Memory B cell (primary cell): ENCODE measurements at regions not wholly inside any gene's neighbourhood (a gene's known extent, or its start where the extent isn't known, plus 50 kb on each side); places are given as distances from the start of the nearest gene placed in this dataset.
"Not testable (repeated sequence)": the region's sequence is repeated elsewhere in the genome, so short reads cannot be mapped to it uniquely, and the experiment has no call there.

ENCODE experiments used
- ATAC-seq: fragments of 150-1000 bp; cut with Tn5 transposase; 2 replicates; pipeline ENCODE4 v1.10.0; 2021; ENCODE audit warnings: low read depth, mild to moderate bottlenecking, moderate library complexity
- DNase-seq, 2 donors: peaks; one replicate each; pipeline ENCODE4 v3.0.0; 2022; ENCODE audit warnings: low spot score in 2 of 2
- H3K27ac Mint-ChIP-seq: one replicate; pipeline ENCODE4 v1.8.0; 2022; ENCODE audit warnings: mild to moderate bottlenecking, moderate library complexity, mixed read lengths
- H3K27me3 Mint-ChIP-seq: one replicate; pipeline ENCODE4 v1.8.0; 2022; ENCODE audit warnings: mixed read lengths
- H3K36me3 Mint-ChIP-seq: one replicate; pipeline ENCODE4 v1.8.0; 2022; ENCODE audit warnings: mild to moderate bottlenecking, mixed read lengths
- H3K4me1 Mint-ChIP-seq: one replicate; pipeline ENCODE4 v1.8.0; 2022; ENCODE audit warnings: mixed read lengths
- H3K4me3 Mint-ChIP-seq: one replicate; pipeline ENCODE4 v1.8.0; 2022; ENCODE audit warnings: mild to moderate bottlenecking, moderate library complexity, mixed read lengths
- H3K9me3 Mint-ChIP-seq: one replicate; pipeline ENCODE4 v1.8.0; 2022; ENCODE audit warnings: mixed read lengths

DNA sequence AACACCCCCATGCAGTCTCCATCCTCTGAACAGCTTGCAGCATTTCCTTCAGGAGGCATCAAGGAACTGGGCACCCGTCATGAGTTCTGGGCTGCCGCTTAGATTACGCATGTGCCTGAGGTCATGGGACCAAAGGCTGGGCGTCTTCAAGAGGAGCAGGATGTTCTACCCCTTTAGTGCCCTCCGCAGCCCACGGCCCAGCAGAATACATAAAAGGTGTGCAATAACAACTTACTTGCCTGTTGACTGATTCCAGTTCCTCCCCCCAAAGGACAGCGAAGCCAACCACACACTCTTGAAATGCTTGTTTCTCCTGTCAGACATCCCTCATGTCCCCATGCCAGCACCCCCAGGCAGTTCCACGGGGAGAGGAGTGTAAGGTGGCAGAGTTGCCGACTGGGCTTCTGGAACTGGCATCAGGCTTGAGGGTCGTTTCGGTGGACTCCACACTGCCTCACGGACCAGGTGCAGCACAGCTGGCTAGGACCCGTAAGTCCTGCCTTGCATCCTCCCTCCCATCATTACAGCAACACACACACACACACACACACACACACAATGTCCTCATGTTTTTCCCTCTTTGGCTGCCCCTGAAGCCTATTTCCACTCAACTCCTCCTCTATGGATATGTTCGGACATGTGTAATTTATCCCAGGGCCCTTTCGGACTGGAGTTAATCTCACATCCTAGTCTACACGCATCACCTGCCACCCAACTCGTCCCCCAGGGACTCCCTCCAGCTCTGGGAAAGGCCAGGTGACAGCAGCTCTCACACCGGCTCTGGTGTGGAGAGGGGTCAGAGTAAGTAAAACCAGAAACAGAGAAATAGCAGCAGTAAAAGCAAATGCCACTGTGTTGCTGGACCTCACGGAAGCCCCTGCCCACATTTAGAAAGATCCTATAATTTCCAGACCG, 200.7 kb downstream of the BCL11A start:
- peak; percentile 47 for ATAC-seq

DNA sequence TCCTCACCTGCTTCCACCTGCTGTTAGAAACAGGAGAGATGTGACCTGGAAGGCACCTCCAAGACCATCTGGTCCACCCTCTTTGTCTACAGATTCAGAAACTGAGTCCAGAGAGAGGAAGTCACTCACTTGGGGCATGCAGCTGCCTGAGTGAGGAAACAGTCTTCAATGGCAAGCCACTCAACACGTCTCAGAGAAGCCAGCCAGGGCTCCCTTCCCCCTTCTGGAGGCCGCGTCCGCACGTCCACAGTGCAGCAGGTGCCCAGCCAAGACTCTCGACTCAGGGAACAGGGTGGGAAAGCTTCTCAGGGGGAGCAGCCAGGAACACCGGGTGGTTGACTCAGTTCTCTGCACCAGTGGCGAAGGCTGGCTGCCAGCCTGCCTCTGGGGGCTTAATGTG, 201.7 kb downstream of the BCL11A start:
- Mint-ChIP-seq H3K27me3 (no peaks in the 10 kb centered on the region), H3K27ac (peak overlapping the region; percentile 99), H3K9me3 (peaks cover 2% of the 10 kb centered on the region), H3K4me3 (peak overlapping the region; percentile 72), H3K36me3 (peaks cover 5% of the 10 kb centered on the region), H3K4me1 (peaks cover 74% of the 10 kb centered on the region)
- DNase-seq (peak; percentile 14 to 31), ATAC-seq (peak; percentile 3)

More for the DNA sequence above, 200.7 kb downstream of the BCL11A start:
- H3K27ac Mint-ChIP-seq = peak overlapping the region; percentile 99
- peaks cover 76% of the 10 kb centered on the region for H3K4me1 Mint-ChIP-seq
- H3K4me3 Mint-ChIP-seq = peak overlapping the region; percentile 72
- DNase-seq = peak; percentile 49 to 50
- peaks cover 2% of the 10 kb centered on the region for H3K9me3 Mint-ChIP-seq
- H3K36me3 Mint-ChIP-seq = peaks cover 5% of the 10 kb centered on the region
- no peaks in the 10 kb centered on the region for H3K27me3 Mint-ChIP-seq

DNA sequence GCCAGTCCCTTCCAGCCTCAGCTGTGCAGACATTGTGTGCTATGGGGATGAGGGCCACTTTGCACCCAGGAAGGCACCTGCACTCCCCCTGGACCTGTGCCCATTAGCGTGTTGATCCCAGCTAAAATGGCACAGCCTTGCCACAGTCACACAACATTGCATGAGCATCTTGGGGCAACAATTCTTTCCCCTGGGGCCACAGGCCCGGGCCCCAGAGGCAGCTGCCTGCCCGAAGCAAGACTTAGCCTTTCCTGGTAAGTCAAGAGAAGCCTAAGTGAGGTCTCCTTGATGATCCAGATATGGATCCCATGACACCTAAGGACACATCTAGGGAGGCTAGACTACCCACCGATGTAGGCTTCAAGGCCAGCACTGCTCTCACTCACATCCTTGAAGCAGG, 202.1 kb downstream of the BCL11A start:
- peak overlapping the region; percentile 99 for H3K27ac Mint-ChIP-seq
- peaks cover 5% of the 10 kb centered on the region for H3K36me3 Mint-ChIP-seq
- DNase-seq (no peak), ATAC-seq (no peak)
- H3K27me3 Mint-ChIP-seq = no peaks in the 10 kb centered on the region
- H3K4me1 Mint-ChIP-seq = peaks cover 71% of the 10 kb centered on the region
- peak overlapping the region; percentile 72 for H3K4me3 Mint-ChIP-seq
- peaks cover 2% of the 10 kb centered on the region for H3K9me3 Mint-ChIP-seq

DNA sequence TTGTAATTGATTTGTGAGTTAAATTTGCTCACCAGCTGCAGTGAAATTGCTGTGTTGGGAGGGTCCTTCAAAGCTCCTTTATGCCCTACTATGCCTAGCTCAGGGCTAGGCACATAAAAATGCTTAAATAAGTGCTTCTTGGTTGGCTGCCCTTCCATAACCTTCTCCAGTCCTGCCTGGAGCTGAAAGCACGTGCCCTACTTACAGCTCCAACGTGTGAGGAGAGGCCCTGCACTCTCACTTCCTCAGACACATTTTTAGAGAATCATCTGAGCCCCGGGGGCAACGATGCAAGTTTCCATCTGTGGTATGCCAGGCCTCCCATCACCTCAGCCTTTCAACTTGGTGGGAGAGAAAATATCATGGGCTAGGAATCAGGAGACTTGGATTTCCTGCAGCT, 202.7 kb downstream of the BCL11A start:
- H3K27ac Mint-ChIP-seq = peak overlapping the region; percentile 99
- no peak overlapping the region for H3K4me3 Mint-ChIP-seq
- H3K9me3 Mint-ChIP-seq = peaks cover 2% of the 10 kb centered on the region
- no peaks in the 10 kb centered on the region for H3K27me3 Mint-ChIP-seq
- ATAC-seq (peak; percentile 29), DNase-seq (peak; percentile 42 to 49)
- H3K36me3 Mint-ChIP-seq = peaks cover 5% of the 10 kb centered on the region
- H3K4me1 Mint-ChIP-seq = peaks cover 65% of the 10 kb centered on the region

DNA sequence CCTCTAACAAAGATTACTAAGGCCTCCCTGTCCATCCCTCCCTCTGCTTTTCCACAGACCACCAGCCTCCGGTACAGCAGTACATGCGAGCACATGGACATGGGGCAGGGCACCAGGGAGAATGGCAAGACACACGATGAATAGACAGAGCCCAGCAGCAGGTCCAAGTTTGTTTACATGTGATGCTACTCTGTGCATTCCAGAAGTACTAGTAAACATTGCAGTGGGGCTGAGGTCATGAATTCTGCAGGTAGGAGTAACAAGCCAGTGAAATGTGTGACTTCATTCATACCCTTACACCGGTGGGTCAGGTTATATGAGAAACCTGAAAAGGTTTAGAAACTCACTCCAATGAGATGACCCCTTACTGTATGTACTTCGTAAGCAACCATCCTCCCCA, 205.7 kb downstream of the BCL11A start:
- Mint-ChIP-seq H3K9me3 (peaks cover 2% of the 10 kb centered on the region), H3K4me3 (no peak overlapping the region), H3K4me1 (peaks cover 51% of the 10 kb centered on the region), H3K36me3 (peaks cover 7% of the 10 kb centered on the region), H3K27ac (peak overlapping the region; percentile 11), H3K27me3 (no peaks in the 10 kb centered on the region)
- ATAC-seq (no peak), DNase-seq (no peak)

DNA sequence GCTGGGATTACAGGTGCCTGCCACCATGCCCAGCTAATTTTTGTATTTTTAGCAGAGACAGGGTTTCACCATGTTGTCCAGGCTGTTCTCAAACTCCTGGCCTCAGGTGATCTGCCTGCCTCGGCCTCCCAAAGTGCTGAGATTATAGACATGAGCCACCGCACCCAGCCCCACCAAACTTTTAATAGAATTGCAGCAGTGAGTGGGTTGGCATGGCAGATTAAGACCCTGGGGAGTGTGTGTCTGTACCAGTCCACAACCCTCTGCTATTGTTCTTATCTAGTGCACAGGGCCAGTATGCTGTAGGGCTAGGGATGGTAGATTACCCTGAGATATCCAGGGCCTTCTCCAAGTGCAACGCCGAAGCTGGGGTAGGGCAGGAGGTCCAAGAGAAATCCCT, 211.0 kb downstream of the BCL11A start:
- peaks cover 26% of the 10 kb centered on the region for H3K4me1 Mint-ChIP-seq
- not testable (repeated sequence) for H3K36me3 Mint-ChIP-seq, H3K4me3 Mint-ChIP-seq, H3K27ac Mint-ChIP-seq, H3K27me3 Mint-ChIP-seq, ATAC-seq, H3K9me3 Mint-ChIP-seq
- peak in 1 of 2 donors; percentile 5 for DNase-seq

DNA sequence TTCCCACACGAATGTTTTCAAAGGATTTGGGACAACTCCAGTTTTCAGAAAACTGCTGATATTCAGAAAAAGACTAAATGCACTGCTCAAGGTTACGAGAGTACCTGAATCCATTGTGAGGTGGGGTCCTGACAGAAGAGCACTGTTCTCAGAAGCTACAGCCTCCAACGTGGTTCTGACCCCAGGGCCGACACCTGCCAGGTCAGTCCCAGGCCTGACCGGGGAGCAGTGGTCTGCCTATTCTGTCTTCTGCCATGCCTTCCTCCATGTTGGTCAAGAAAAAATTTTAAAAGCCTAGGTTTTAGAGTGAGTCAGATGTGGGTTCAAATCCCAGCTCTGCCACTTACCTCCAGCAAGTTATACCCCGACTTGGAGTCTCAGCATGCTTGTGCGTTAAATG, 212.3 kb downstream of the BCL11A start:
- DNase-seq (no peak), ATAC-seq (no peak)
- Mint-ChIP-seq H3K36me3 (peaks cover 8% of the 10 kb centered on the region), H3K27me3 (no peaks in the 10 kb centered on the region), H3K4me1 (peaks cover 35% of the 10 kb centered on the region), H3K9me3 (peaks cover 2% of the 10 kb centered on the region), H3K4me3 (no peak overlapping the region), H3K27ac (no peak overlapping the region)

DNA sequence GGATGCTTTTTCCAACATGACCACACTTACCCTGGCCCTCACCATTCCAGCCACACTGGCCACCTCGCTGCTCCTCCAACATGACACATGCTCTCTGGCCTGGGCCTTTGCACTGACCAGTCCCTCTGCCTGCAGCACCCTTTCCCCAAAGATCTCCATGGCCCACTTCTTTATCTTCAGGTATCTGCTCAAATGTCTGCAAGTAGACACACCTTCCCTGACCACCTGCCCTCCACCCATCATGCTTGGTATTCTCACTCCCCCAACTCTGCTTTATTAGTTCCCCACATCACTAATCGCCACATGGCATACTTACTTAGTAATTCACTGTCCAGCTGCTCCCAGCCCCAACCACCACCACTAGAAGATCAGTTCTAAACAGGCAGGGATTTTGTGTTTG, 214.2 kb downstream of the BCL11A start:
- no peak for ATAC-seq

DNA sequence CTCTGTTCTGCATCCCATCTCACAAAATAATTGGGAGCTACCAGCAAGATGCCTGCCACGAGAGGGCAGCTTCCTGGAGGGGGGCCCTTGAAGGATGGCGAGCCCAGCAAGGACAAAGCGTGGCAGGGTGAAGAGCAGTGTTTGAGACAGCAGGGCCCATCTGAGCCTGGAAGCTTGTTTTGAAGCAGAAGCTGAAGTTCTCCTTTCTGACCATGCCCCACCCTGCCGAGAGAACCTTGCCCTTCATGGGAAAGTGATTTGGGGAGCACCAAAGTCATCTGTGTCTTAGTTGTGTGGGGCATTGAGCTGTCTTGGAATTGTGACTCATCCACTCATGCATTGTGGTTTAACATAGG, 216.3 kb downstream of the BCL11A start:
- Mint-ChIP-seq H3K27me3 (no peaks in the 10 kb centered on the region), H3K27ac (peak overlapping the region; percentile 97), H3K4me3 (peak overlapping the region; percentile 37), H3K9me3 (peaks cover 7% of the 10 kb centered on the region), H3K4me1 (peaks cover 45% of the 10 kb centered on the region), H3K36me3 (peaks cover 8% of the 10 kb centered on the region)
- ATAC-seq (peak; percentile 86), DNase-seq (peak in 1 of 2 donors; percentile 24)

More for the DNA sequence above, 214.2 kb downstream of the BCL11A start:
- H3K36me3 Mint-ChIP-seq = peaks cover 8% of the 10 kb centered on the region
- no peak for DNase-seq
- no peaks in the 10 kb centered on the region for H3K27me3 Mint-ChIP-seq
- no peak overlapping the region for H3K27ac Mint-ChIP-seq
- peaks cover 2% of the 10 kb centered on the region for H3K9me3 Mint-ChIP-seq
- no peak overlapping the region for H3K4me3 Mint-ChIP-seq
- H3K4me1 Mint-ChIP-seq = peaks cover 38% of the 10 kb centered on the region

DNA sequence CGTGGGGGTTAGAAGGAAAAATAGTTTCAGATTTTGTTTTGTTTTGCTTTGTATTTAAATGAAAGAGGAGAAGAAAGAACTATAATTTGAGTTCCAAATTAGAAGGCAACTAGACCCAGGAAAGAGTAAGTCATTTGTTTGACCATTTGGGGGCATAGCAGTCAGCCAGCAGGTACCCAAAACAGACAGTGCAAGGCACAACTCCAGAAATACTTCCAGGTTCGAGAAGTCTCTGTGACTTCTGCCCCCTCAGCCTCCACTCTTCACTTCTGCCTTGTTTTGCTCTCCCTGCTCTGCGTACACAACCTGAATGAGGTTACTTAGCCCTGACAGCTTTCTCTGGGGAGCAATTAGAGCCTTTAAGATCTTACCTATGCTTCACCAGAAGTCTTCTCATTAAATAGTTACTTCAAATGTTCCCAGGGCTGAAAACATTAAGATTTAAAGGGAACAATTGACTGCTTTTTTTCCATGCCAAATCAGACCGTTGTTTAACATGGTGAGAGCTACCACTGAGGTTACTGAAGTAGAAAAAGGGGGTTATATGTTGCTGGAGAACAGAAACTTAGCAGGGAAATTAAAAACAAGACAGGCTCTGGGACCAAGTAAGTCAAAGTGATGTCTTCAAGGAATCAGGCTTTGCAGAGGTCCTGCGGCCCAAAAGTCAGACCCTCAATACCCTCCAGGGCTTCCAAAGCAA, 216.9 kb downstream of the BCL11A start:
- peaks cover 8% of the 10 kb centered on the region for H3K36me3 Mint-ChIP-seq
- H3K4me1 Mint-ChIP-seq = peaks cover 45% of the 10 kb centered on the region
- H3K4me3 Mint-ChIP-seq = peak overlapping the region; percentile 37
- H3K9me3 Mint-ChIP-seq = peaks cover 7% of the 10 kb centered on the region
- H3K27me3 Mint-ChIP-seq = no peaks in the 10 kb centered on the region
- DNase-seq = no peak
- ATAC-seq = peak; percentile 55
- peak overlapping the region; percentile 97 for H3K27ac Mint-ChIP-seq

DNA sequence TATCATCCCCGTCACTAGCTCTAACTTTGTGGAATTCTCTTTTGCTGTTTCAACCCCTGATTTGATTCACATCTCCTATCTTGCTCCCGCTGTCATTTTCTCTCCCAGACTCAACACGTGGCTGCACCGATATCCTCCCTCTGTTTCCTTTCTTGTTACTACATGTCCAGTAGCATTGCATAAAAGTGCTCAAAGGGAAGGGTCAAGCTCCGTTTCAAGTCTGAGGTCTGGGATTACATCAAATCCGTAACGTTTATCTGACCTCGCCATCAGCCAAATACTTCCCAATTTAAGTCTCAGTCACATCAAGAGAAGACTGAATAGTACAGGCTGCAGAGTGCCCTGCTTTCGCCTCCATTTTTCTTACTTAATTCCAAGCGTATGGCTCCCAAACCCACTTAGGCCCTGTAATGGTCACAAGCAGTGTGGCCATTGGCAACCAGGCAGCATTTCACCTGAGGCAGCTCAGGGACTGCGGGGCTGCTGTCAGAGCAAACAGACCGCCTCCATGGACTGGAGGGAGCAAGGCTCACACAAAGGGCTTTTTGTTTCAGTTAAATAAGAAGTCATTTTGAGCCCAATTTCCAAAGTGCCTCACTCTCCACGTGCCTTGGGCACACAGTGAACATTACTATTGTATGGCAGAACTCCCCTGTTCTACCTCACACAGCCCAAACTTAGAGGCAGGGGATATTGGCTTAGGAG, 217.8 kb downstream of the BCL11A start:
- peak overlapping the region; percentile 97 for H3K27ac Mint-ChIP-seq
- H3K4me3 Mint-ChIP-seq = no peak overlapping the region

DNA sequence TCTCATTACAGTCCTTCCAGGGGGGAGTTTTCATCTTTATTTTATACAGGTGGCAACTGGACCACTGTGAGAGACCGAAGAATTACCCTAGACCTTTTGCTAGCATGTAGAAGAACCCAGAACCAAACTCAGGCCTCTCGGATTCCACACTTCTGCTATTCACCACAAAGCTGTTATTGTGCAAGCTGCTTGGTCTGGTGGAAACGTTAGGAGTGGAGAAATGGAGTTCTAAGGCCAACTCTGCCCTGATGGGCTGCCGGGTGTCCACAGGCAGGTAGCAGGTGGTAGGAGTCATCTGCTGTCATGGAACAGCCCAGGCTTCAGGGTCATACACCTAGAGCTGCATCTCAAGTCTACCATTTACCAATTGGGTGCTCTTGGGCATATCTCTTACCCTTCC, 218.8 kb downstream of the BCL11A start:
- no peaks in the 10 kb centered on the region for H3K27me3 Mint-ChIP-seq
- no peak overlapping the region for H3K27ac Mint-ChIP-seq
- peaks cover 8% of the 10 kb centered on the region for H3K36me3 Mint-ChIP-seq
- ATAC-seq = no peak
- H3K4me3 Mint-ChIP-seq = no peak overlapping the region
- peaks cover 51% of the 10 kb centered on the region for H3K4me1 Mint-ChIP-seq
- peaks cover 7% of the 10 kb centered on the region for H3K9me3 Mint-ChIP-seq
- DNase-seq = no peak

More for the DNA sequence above, 217.8 kb downstream of the BCL11A start:
- DNase-seq (no peak), ATAC-seq (no peak)
- no peaks in the 10 kb centered on the region for H3K27me3 Mint-ChIP-seq
- peaks cover 48% of the 10 kb centered on the region for H3K4me1 Mint-ChIP-seq
- peaks cover 7% of the 10 kb centered on the region for H3K9me3 Mint-ChIP-seq
- H3K36me3 Mint-ChIP-seq = peaks cover 8% of the 10 kb centered on the region

DNA sequence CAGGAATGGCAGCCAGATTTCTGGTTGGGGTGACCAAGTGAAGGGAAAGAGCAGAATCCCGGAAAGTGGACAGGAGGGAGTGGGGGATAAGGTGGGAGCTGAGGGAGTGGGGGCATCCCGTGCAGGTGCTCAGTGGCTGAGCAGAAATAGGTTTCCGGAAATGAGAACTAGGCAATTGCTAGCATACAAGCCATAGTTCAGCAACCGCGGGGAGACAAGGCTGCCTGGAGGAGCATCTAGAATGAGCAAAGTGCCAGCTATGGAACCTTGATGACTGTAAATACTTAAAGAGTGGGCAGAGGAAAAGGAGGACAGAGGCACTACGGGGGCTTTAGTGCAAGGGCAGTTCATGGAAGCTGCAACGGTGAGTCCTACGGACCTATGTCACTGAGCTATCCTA, 220.2 kb downstream of the BCL11A start:
- Mint-ChIP-seq H3K9me3 (peaks cover 5% of the 10 kb centered on the region), H3K4me3 (no peak overlapping the region), H3K27ac (peak overlapping the region; percentile 52), H3K36me3 (peaks cover 3% of the 10 kb centered on the region), H3K4me1 (peaks cover 42% of the 10 kb centered on the region), H3K27me3 (no peaks in the 10 kb centered on the region)
- DNase-seq (no peak), ATAC-seq (no peak)
